ENCODE measurements at regions not wholly inside any gene's neighbourhood (a gene's known extent, or its start where the extent isn't known, plus 50 kb on each side); places are given as distances from the start of the nearest gene placed in this dataset.

DNA sequence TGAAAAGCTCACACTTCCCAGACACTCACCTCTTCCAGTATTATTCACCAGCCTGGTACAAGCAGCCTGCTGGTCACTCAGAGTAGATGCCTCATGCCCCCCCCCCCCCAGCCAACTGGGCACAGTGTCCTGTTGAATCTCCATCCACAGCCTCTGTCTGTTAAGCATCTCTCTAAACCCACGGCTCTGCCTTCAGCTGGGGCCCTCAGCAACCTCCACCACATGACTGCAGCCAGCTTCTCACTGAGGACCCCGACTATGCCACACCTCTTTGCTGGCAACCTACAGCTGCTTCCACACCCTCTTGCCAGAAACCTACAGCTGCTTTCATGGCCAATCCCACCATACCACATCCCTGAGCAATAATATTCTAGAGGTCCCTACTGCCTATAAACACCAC lies 113.1 kb downstream of the RHOU start:
- DNase-seq (ENCODE audit: low spot score in 2 of 2), result no peak
- Mint-ChIP-seq H3K27ac (no peak overlapping the region), H3K9me3 (peaks cover under 1% of the 10 kb centered on the region), H3K36me3 (no peaks in the 10 kb centered on the region), H3K27me3 (peaks cover 12% of the 10 kb centered on the region), H3K4me1 (peaks cover 5% of the 10 kb centered on the region), H3K4me3 (no peak overlapping the region)
- ATAC-seq (ENCODE audit: low read depth), result no peak

DNA sequence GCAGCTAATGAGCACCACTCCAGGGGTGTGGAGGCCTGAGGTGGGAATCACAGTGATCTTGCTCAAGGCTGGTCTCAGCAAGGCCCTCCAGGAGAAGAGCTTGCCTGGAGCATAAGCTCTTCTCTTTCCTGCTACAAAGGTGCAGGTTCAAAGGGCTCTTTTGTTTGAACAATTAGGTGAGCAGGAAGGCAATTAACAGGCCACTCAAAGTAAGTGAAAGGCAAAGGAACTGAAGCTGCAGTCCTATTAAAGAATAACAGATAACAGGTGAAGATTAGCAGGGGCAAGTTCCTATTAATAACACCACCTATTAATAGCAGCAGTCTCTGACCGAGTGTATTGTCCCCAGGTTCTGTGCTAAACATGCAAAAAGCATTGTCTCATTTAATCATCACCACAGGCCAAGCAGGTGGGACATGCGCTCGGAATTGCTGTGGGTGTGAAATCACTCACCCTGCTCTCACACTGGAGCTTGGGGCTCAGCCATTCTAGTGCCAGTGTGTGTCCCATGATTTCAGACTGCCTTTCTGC lies 113.8 kb downstream of the RHOU start:
- ATAC-seq (ENCODE audit: low read depth), result no peak
- Mint-ChIP-seq H3K27me3 (peaks cover 14% of the 10 kb centered on the region), H3K36me3 (no peaks in the 10 kb centered on the region), H3K9me3 (no peaks in the 10 kb centered on the region), H3K4me3 (no peak overlapping the region), H3K27ac (no peak overlapping the region), H3K4me1 (peaks cover 5% of the 10 kb centered on the region)
- no peak for DNase-seq (ENCODE audit: low spot score in 2 of 2)

DNA sequence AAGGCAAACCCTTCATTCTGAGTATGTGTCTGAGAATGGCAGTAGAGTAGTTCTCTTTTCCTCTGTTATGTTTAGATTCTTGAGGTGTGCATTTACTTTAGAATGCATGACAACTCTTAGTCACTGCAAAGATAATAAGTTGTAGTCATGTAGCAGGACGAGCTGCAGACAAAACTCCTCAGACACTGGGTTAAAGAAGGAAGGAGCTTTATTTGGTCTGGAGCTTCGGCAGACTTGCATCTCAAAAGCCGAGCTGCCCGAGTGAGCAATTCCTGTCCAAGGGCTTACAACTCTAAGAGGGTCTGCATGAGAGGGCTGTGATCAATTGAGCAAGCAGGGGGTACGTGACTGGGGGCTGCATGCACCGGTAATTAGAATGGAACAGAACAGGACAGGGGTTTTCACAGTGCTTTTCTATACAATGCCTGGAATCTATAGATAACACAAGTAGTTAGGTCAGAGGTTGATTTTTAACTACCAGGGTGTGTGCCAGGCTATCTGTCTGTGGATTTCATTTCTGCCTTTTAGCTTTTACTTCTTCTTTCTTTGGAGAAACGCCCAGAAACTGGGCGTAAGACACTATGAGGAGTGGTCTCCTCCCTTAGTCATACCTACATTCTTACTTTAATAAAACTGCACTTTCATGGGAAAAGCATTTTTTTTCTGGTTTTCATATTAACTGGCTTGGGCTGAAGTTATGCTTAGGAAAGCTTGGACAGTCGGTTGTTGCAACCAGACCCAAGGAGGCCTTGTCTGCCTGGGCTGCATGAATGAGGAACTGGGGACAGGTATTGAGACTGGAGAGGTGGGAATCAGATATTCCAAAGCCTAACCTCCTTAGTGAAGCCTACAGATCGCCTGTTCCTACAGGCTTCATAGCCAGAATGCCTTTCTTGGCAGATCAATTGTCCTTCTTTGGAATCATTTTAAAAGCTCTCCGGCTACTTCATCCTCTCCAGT lies 115.1 kb downstream of the RHOU start:
- DNase-seq (ENCODE audit: low spot score in 2 of 2), result no peak
- Mint-ChIP-seq H3K9me3 (peaks cover 3% of the 10 kb centered on the region), H3K4me3 (no peak overlapping the region), H3K36me3 (no peaks in the 10 kb centered on the region), H3K4me1 (peaks cover 5% of the 10 kb centered on the region), H3K27me3 (peaks cover 14% of the 10 kb centered on the region), H3K27ac (no peak overlapping the region)
- no peak for ATAC-seq (ENCODE audit: low read depth)

DNA sequence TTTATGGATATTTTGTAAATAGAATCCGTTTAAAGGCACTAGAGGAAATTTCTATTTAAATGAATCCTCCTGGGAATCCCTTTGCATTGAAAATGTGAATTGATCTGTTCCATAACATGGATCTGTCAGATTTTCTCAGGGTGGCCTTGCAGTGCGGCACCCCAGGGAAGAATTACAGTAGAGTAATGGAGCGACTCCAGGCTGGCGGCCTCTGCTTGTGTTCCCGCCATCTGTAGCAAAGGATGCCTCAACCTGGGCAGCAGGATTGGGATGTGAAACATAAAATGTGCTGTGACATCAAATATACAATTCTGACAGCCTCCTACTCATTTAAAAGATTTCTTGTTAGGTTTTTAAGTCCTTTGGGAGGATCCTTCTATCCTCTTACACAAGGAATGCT lies 115.9 kb downstream of the RHOU start:
- Mint-ChIP-seq H3K27me3 (peaks cover 14% of the 10 kb centered on the region), H3K36me3 (no peaks in the 10 kb centered on the region), H3K4me3 (no peak overlapping the region), H3K9me3 (peaks cover 6% of the 10 kb centered on the region), H3K4me1 (peaks cover 5% of the 10 kb centered on the region), H3K27ac (no peak overlapping the region)
- ATAC-seq (ENCODE audit: low read depth), result no peak
- no peak for DNase-seq (ENCODE audit: low spot score in 2 of 2)

DNA sequence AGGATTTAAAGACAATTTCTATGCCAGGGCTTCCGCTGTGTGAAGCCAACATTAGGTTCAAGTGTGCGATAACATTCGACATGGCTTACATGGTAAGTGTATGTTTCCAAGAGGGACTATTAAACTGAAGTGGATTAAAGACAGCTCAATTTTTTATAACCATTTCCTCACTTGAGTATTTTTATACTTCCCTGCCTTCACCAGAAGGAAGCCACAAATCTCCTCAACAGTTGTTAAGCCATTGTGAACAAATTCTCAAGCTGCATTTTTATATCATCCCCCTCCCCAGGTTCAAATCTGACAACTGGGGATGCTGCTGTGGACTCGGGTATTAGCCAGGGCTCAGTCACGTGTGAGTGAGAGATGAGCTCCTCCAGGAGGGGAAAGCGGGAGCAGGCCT lies 116.3 kb downstream of the RHOU start:
- H3K27me3 Mint-ChIP-seq, result peaks cover 14% of the 10 kb centered on the region
- peaks cover 5% of the 10 kb centered on the region for H3K4me1 Mint-ChIP-seq
- H3K27ac Mint-ChIP-seq, result no peak overlapping the region
- no peak for ATAC-seq (ENCODE audit: low read depth)
- no peak overlapping the region for H3K4me3 Mint-ChIP-seq
- DNase-seq (ENCODE audit: low spot score in 2 of 2), result no peak
- no peaks in the 10 kb centered on the region for H3K36me3 Mint-ChIP-seq
- peaks cover 6% of the 10 kb centered on the region for H3K9me3 Mint-ChIP-seq

DNA sequence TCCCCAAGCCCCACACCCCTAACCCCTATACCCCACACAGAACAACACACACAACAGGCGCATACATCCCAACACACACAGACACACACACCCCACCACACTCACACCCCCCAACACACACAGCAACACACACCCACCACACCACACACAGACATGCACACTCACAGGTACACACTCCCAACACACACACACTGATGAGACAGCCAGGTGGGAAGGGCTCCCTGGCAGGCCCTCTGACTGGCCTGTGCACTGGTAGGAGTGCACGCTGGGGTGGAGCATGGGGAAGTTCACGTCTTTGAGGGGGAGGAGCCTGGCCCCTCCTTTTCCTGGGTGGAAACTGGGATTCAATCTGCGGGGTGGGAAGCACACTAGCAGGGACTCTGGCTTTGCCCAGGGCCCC lies 116.7 kb downstream of the RHOU start:
- peaks cover 14% of the 10 kb centered on the region for H3K27me3 Mint-ChIP-seq
- H3K27ac Mint-ChIP-seq, result no peak overlapping the region
- peaks cover 5% of the 10 kb centered on the region for H3K4me1 Mint-ChIP-seq
- no peak for DNase-seq (ENCODE audit: low spot score in 2 of 2)
- H3K9me3 Mint-ChIP-seq, result peaks cover 6% of the 10 kb centered on the region
- no peak for ATAC-seq (ENCODE audit: low read depth)
- no peaks in the 10 kb centered on the region for H3K36me3 Mint-ChIP-seq
- H3K4me3 Mint-ChIP-seq, result no peak overlapping the region

DNA sequence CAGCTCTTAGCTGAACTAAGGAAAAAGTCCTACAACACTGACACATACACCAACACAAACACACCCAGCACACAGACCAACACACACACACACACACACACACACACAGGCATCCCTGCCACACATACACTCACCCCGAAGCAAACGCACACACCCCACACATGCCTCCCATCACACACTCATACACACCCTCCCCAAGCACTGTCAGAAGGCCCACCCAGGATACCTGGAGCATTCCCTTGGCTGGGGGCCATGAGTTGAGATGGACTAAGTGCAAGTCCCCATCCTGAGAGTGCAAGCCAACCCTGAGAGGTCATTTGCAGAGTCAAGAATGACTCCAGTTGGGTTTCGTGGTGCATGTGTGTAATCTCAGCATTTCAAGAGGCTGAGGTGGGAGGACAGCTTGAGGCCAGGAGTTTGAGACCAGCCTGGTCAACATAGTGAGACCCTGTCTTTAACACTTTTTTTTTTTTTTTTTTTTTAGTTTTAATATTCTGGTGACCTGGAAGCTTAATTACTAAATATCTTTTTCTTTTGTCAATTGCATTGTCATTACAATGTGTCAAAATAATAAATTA lies 117.3 kb downstream of the RHOU start:
- Mint-ChIP-seq H3K9me3 (peaks cover 6% of the 10 kb centered on the region), H3K4me1 (peaks cover 5% of the 10 kb centered on the region), H3K27me3 (peaks cover 13% of the 10 kb centered on the region), H3K4me3 (no peak overlapping the region), H3K36me3 (no peaks in the 10 kb centered on the region), H3K27ac (no peak overlapping the region)
- ATAC-seq (ENCODE audit: low read depth) (no peak), DNase-seq (ENCODE audit: low spot score in 2 of 2) (no peak)

DNA sequence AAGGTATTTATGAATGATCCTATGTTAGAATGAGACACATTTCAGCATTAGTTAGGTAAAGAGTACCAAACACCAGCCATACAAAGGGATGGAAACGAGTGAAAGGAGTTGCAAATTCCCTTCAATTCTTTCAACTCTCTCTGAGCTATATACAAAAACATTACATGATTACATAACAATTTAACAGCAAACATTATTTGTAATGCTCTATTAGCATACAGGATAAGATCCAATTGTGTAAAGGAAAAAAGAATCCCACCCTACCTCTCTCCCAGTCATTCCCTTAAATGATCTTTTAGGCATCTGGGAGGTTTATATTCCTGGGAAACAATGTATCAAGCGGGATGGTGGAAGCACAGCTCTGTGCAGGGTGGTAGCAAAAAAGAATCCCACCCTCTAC lies 117.9 kb downstream of the RHOU start:
- Mint-ChIP-seq H3K36me3 (no peaks in the 10 kb centered on the region), H3K27ac (no peak overlapping the region), H3K4me1 (peaks cover 5% of the 10 kb centered on the region), H3K27me3 (peaks cover 15% of the 10 kb centered on the region), H3K4me3 (no peak overlapping the region), H3K9me3 (peaks cover 6% of the 10 kb centered on the region)
- DNase-seq (ENCODE audit: low spot score in 2 of 2), result no peak
- ATAC-seq (ENCODE audit: low read depth), result no peak

DNA sequence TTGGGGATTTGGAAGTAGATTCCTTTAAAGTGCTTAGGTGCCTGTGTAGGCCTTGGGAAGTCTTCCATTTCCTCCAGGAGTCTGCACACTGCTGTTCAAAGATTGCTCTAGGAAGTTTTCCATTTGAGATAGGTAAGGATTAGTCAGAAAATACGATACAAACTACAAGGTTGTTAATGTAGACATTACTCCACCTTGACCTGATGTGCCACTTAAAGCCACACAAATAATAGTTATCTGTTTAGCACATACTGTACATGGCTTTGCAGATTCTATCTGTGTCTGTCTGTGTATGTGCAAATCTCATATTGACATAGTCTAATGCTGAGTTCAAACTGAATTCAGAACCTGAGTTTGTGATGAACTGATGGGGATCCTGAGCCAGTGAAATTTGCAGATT lies 118.4 kb downstream of the RHOU start:
- no peak for DNase-seq (ENCODE audit: low spot score in 2 of 2)
- Mint-ChIP-seq H3K27me3 (peaks cover 17% of the 10 kb centered on the region), H3K4me3 (no peak overlapping the region), H3K36me3 (no peaks in the 10 kb centered on the region), H3K27ac (no peak overlapping the region), H3K4me1 (peaks cover 5% of the 10 kb centered on the region), H3K9me3 (peaks cover 6% of the 10 kb centered on the region)
- ATAC-seq (ENCODE audit: low read depth), result no peak

DNA sequence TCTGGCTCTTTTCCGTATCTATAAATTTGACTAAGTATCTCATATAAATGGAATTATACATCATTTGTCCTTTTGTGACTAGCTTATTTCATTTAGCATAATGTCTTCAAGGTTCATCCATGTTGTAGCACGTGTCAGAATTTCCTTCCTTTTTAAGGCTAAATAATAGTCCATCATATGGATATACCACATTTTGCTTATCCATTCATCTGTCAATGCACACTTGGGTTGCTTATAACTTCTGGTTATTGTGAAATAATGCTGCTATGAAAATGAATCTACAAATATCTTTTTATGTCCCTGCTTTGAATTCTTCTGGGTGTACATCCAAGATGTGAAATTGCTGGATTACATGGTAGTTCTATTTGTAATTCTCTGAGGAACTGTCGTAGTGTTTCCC lies 119.6 kb downstream of the RHOU start:
- H3K4me1 Mint-ChIP-seq, result peaks cover 5% of the 10 kb centered on the region
- H3K27me3 Mint-ChIP-seq, result peaks cover 21% of the 10 kb centered on the region
- no peak overlapping the region for H3K27ac Mint-ChIP-seq
- H3K9me3 Mint-ChIP-seq, result peaks cover 6% of the 10 kb centered on the region
- ATAC-seq (ENCODE audit: low read depth) (no peak), DNase-seq (ENCODE audit: low spot score in 2 of 2) (no peak)
- no peaks in the 10 kb centered on the region for H3K36me3 Mint-ChIP-seq
- H3K4me3 Mint-ChIP-seq, result no peak overlapping the region

DNA sequence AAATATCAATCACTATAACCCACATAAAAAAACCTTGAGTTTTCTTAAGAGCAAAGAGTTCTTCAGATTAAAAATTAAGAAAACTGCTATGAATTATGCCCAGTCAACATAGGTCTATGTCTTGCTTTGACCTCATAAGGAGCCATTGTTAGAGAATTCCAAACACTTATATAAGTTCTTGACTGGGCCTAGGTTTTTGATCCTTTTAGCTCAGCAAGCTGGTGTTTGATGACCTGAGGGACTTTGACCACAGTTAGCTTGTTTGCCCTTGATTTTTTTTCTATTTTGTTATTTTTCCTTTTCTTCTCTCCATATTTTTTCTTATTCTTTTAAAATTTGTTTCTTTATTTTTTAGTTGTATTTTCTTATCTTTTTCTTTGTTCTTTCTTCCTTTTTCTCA lies 122.3 kb downstream of the RHOU start:
- H3K4me1 Mint-ChIP-seq, result no peaks in the 10 kb centered on the region
- no peak for DNase-seq (ENCODE audit: low spot score in 2 of 2)
- peaks cover 6% of the 10 kb centered on the region for H3K9me3 Mint-ChIP-seq
- H3K27ac Mint-ChIP-seq, result no peak overlapping the region
- H3K4me3 Mint-ChIP-seq, result no peak overlapping the region
- no peak for ATAC-seq (ENCODE audit: low read depth)
- peaks cover 19% of the 10 kb centered on the region for H3K27me3 Mint-ChIP-seq
- no peaks in the 10 kb centered on the region for H3K36me3 Mint-ChIP-seq

DNA sequence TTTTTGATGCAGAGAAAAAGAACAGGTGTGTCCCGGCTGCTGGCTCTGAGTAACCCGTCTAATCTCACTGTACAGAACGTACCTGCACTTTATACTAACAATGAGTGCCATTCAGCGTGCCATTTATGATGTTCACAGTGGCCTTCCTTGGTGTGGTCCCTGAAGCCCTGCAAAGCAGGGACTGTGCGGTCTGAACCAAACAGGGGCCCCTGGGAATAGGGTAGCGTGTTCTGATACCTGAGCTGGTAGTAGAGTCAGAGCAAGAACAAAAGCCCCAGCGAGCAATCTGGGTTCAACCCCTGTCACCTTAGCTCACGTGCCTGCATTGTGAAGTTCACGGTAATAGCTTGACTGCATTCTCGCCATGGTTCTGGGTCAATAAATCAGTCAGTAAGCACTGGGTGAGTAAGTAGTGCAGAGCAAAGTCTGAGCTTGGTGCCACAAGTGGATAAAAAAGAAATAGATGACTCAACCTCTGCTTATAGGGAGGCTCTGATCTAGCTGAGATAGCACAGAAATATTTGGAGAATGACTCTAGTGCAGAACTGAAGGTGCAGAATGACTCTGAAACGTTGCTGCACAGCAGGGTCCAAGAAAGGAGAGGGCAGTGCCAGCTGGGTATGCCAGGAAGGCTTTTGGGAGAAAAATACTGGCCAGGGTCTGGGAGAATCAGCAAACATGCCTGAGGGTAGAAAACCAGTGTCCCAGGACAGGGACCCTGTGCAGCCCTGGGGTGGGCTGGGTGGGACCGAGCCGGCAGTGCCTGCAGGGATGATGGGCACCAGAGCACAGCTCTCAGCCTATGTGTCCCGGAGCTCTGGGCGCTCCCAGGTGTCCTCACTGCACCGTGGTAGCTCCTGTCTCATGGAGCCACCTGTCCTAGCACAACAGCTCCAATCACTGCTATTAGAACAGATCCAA lies 125.9 kb downstream of the RHOU start:
- no peak overlapping the region for H3K4me3 Mint-ChIP-seq
- DNase-seq (ENCODE audit: low spot score in 2 of 2) (no peak), ATAC-seq (ENCODE audit: low read depth) (no peak)
- H3K36me3 Mint-ChIP-seq, result no peaks in the 10 kb centered on the region
- no peaks in the 10 kb centered on the region for H3K4me1 Mint-ChIP-seq
- peaks cover 24% of the 10 kb centered on the region for H3K27me3 Mint-ChIP-seq
- H3K9me3 Mint-ChIP-seq, result no peaks in the 10 kb centered on the region
- H3K27ac Mint-ChIP-seq, result no peak overlapping the region

DNA sequence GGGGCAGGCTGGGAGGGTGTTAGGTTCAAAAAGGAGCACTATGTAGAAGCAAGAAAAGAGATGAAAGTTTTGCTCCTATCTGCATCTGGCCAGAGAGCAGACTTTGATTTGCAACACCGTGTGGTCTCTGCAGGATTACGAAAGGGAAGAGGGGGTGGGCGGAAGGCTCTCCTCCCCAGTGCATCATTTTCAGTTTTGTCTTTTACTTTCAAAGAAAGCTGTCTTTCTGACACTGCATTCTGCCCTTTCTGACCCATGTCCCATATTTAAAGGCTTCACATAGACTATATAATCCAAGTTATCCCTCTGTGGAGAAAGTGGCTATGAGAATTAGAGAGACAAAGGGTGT lies 126.5 kb downstream of the RHOU start:
- no peak overlapping the region for H3K4me3 Mint-ChIP-seq

More for the DNA sequence above, 126.5 kb downstream of the RHOU start:
- DNase-seq (ENCODE audit: low spot score in 2 of 2), result no peak
- Mint-ChIP-seq H3K9me3 (no peaks in the 10 kb centered on the region), H3K4me1 (no peaks in the 10 kb centered on the region), H3K27ac (no peak overlapping the region), H3K27me3 (peaks cover 24% of the 10 kb centered on the region), H3K36me3 (no peaks in the 10 kb centered on the region)
- ATAC-seq (ENCODE audit: low read depth), result no peak
